ENCODE measurements at regions not wholly inside any gene's neighbourhood (a gene's known extent, or its start where the extent isn't known, plus 50 kb on each side); places are given as distances from the start of the nearest gene placed in this dataset.

DNA sequence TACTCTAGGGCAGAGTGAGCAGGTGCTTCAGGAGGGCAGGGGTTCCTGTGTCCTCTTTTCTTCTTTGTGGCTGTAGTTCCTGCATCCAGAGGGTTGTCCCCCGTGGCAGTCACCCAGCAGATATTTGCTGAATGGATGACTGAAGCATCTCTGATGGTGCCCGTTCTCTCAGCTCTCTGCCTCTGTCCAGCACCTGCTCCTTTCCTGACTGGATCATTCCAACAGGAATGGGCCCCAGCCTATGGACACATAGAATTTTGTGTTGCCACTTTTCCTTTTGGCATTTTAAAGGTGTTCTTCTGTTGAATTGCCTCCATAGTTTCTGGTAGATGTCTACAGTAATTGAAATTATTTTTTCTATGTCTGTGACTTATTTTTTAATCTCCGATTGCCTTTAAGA, 372.5 kb upstream of the C1orf174 start:
- Mint-ChIP-seq H3K4me1 (ENCODE audit: low read depth) (no peaks in the 10 kb centered on the region), H3K27ac (no peak overlapping the region), H3K9me3 (peaks cover 9% of the 10 kb centered on the region), H3K4me3 (no peak overlapping the region), H3K27me3 (peaks cover 20% of the 10 kb centered on the region), H3K36me3 (ENCODE audit: low read depth) (no peaks in the 10 kb centered on the region)

- peaks cover 24% of the 10 kb centered on the region for H3K27me3 Mint-ChIP-seq
- H3K9me3 Mint-ChIP-seq: peaks cover 9% of the 10 kb centered on the region
- no peak overlapping the region for H3K27ac Mint-ChIP-seq
- no peaks in the 10 kb centered on the region for H3K36me3 Mint-ChIP-seq (ENCODE audit: low read depth)
- no peak overlapping the region for H3K4me3 Mint-ChIP-seq
- no peaks in the 10 kb centered on the region for H3K4me1 Mint-ChIP-seq (ENCODE audit: low read depth)
Measured at GRCh38 chr1:4273243-4273642, 373.2 kb upstream of the C1orf174 start.

DNA sequence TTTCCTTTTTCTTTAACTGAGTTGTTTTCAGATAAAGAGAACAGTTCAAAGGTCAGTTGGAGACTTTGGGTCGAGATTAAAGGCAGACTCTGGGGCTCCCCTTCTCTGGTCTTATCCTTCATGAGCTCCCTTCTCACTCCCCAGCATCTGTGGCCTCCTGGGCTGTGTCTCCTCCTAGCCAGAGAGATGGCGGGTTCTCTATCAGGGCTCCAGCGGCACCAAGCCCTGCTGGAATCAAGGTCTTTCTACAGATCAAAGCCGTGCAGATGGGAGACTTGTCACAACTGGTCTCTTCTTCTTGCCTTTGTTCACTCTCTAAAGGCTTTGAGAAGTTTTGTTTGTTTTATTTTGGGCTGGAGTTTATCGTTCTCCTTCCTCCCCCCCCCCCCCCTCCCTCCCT, 373.7 kb upstream of the C1orf174 start:
- H3K27me3 Mint-ChIP-seq: peaks cover 25% of the 10 kb centered on the region
- H3K4me1 Mint-ChIP-seq (ENCODE audit: low read depth): no peaks in the 10 kb centered on the region
- no peak overlapping the region for H3K27ac Mint-ChIP-seq
- no peak overlapping the region for H3K4me3 Mint-ChIP-seq
- no peaks in the 10 kb centered on the region for H3K36me3 Mint-ChIP-seq (ENCODE audit: low read depth)
- H3K9me3 Mint-ChIP-seq: peaks cover 9% of the 10 kb centered on the region

- H3K9me3 Mint-ChIP-seq: peaks cover 9% of the 10 kb centered on the region
- no peak overlapping the region for H3K27ac Mint-ChIP-seq
- no peaks in the 10 kb centered on the region for H3K36me3 Mint-ChIP-seq (ENCODE audit: low read depth)
- no peaks in the 10 kb centered on the region for H3K4me1 Mint-ChIP-seq (ENCODE audit: low read depth)
- peaks cover 25% of the 10 kb centered on the region for H3K27me3 Mint-ChIP-seq
- H3K4me3 Mint-ChIP-seq: no peak overlapping the region
Measured at GRCh38 chr1:4275083-4275482, 375.0 kb upstream of the C1orf174 start.

- peaks cover 21% of the 10 kb centered on the region for H3K27me3 Mint-ChIP-seq
- H3K27ac Mint-ChIP-seq: no peak overlapping the region
- H3K4me3 Mint-ChIP-seq: no peak overlapping the region
- no peaks in the 10 kb centered on the region for H3K36me3 Mint-ChIP-seq (ENCODE audit: low read depth)
- H3K4me1 Mint-ChIP-seq (ENCODE audit: low read depth): no peaks in the 10 kb centered on the region
- H3K9me3 Mint-ChIP-seq: peaks cover 9% of the 10 kb centered on the region
Measured at GRCh38 chr1:4276238-4276637, 376.2 kb upstream of the C1orf174 start.

DNA sequence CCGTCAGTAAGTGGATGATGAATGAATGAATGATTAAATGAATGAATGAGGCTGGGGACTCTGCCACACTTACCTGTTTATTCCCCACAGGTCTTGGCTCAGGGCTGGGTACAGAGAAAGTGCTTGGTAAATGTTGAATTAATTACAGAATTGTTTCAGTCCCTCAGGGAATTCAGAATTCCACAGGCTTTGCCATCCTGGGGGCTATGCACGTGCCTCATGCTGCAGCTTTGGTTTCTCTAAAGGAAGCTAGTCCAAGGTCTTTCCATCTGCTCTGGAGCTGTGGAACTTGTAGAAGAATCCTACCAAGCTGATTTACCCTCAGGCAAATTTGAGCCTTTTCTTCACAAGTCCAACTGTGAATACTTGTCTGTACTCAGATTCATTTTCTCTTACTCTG, 376.8 kb upstream of the AJAP1 start:
- no peaks in the 10 kb centered on the region for H3K4me1 Mint-ChIP-seq (ENCODE audit: low read depth)
- no peak overlapping the region for H3K27ac Mint-ChIP-seq
- no peak overlapping the region for H3K4me3 Mint-ChIP-seq
- no peaks in the 10 kb centered on the region for H3K36me3 Mint-ChIP-seq (ENCODE audit: low read depth)
- peaks cover 21% of the 10 kb centered on the region for H3K27me3 Mint-ChIP-seq
- peaks cover 9% of the 10 kb centered on the region for H3K9me3 Mint-ChIP-seq

GRCh38 chr1:4284976-4285375, 369.4 kb upstream of the AJAP1 start:
- Mint-ChIP-seq H3K4me1 (ENCODE audit: low read depth) (no peaks in the 10 kb centered on the region), H3K27me3 (peaks cover 16% of the 10 kb centered on the region), H3K36me3 (ENCODE audit: low read depth) (no peaks in the 10 kb centered on the region), H3K27ac (no peak overlapping the region), H3K4me3 (no peak overlapping the region), H3K9me3 (peaks cover 11% of the 10 kb centered on the region)

- H3K27me3 Mint-ChIP-seq: peaks cover 33% of the 10 kb centered on the region
Measured at GRCh38 chr1:4292861-4293260, 361.5 kb upstream of the AJAP1 start.

DNA sequence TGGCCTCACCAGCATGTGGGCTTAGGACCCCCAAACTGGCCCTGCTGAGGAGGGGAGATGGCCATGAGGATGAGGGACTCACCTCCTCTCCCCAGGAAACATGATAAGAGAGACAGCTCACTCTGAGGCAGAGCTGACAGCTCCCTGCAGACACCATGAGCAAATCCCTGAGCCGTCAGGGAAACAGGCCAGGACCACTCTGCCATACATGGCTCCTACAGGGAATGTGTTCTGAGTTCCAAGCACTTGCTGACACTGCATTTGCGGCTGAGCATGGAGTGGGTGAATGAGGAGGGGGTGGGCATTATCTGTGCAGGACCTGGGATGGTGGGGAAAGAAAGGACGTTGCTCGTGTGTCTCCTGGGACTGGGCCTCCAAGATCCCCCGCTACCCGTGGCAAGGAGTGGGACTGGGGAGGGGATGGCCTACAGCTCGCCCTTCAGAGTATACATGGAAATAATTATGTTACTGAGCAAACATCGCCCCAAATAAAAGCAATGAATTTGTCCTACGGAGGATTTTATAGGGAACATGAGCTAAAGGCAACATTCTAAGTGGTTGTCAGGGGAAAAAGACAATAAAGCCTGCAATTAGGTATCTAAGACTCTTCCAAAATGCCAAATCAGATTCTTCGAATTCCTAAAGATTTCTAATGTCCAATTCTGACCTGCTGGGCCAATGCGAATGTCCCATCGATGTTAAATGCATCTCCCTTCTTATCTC, 355.9 kb upstream of the AJAP1 start:
- H3K4me3 Mint-ChIP-seq: no peak overlapping the region
- H3K27me3 Mint-ChIP-seq: peaks cover 3% of the 10 kb centered on the region
- no peaks in the 10 kb centered on the region for H3K36me3 Mint-ChIP-seq (ENCODE audit: low read depth)
- peaks cover 8% of the 10 kb centered on the region for H3K9me3 Mint-ChIP-seq
- no peak overlapping the region for H3K27ac Mint-ChIP-seq
- H3K4me1 Mint-ChIP-seq (ENCODE audit: low read depth): no peaks in the 10 kb centered on the region

More at GRCh38 chr1:4292861-4293260, 361.5 kb upstream of the AJAP1 start:
- H3K27ac Mint-ChIP-seq: no peak overlapping the region
- H3K4me3 Mint-ChIP-seq: no peak overlapping the region
- H3K9me3 Mint-ChIP-seq: peaks cover 18% of the 10 kb centered on the region
- H3K36me3 Mint-ChIP-seq (ENCODE audit: low read depth): no peaks in the 10 kb centered on the region
- no peaks in the 10 kb centered on the region for H3K4me1 Mint-ChIP-seq (ENCODE audit: low read depth)

DNA sequence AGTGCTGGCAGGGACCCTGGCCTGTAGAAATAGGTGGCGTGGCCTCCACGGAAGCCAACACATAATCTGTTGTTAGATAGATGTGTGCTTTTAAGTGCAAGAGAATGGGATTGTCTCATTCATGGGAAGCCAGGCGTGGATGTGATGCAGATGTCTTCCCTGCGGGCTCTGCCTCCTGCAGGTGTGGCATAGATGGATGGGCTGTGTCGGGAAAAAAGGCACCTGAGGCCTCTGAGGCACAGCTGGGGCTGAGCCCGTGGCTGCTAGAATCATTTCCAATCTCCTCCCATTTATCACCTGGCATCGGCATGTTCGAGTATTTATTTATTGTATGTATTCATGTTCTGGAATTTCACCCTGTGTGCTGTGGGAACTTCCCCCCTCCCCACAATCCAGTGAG, 353.4 kb upstream of the AJAP1 start:
- Mint-ChIP-seq H3K27ac (no peak overlapping the region), H3K9me3 (peaks cover 10% of the 10 kb centered on the region), H3K4me1 (ENCODE audit: low read depth) (no peaks in the 10 kb centered on the region), H3K4me3 (no peak overlapping the region), H3K27me3 (no peaks in the 10 kb centered on the region), H3K36me3 (ENCODE audit: low read depth) (no peaks in the 10 kb centered on the region)

DNA sequence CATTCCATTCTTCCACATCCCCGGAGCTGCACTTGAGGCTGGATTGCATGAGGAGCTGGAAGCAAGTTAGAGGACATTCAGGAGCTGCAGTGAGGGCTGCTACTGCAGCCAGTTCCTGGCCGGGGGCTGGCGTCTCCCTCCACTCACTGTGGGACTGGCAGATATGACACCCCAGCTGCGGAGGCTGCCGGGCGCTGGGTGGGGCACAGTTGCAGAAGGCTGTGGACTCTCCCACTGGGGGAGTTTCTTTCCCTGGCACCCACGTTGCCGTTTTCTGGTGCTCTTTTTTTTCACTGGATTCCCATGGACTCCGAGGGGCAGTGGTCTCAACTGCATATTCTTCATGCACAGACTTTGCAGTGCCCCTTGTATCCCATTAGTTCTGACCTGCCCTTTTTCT, 351.1 kb upstream of the AJAP1 start:
- H3K27me3 Mint-ChIP-seq: peaks cover 3% of the 10 kb centered on the region
- H3K9me3 Mint-ChIP-seq: peaks cover 4% of the 10 kb centered on the region
- no peaks in the 10 kb centered on the region for H3K36me3 Mint-ChIP-seq (ENCODE audit: low read depth)
- H3K27ac Mint-ChIP-seq: no peak overlapping the region
- H3K4me1 Mint-ChIP-seq (ENCODE audit: low read depth): no peaks in the 10 kb centered on the region
- H3K4me3 Mint-ChIP-seq: no peak overlapping the region

DNA sequence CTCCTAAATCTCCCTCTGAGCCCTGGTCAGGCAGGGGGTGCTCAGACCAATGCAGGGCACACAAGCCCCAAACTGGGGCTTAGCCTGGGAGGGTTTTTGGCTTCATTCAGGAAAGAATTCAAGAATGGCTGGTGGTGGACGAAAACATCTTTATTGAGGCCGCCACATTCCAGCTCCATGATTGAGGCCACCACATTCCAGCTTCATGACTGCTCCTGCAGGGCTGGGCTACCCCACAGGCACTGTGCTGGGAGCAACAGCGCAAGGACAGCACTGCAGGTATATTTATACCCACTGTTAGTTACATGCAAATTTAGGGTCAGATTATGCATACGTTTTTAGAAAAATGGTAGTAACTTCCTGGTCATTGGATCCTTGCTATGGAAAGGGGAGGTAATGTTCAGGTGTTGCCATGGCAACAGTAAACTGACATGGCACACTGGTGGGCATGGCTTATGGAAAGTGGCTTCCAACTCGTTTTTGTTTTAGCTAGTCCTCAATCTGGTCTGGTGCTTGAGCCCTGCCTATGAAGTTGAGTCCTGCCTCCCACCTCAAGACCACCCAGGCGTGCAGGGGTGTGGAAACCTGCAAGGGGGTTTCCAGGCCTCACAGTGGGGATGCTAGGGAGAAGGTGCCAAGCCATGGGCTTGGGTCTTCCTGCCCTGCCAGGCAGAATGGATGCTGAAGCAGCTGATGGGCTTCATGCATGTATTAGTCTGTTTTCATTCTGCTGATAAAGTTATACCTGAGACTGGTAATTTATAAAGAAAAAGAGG, 348.7 kb upstream of the AJAP1 start:
- Mint-ChIP-seq H3K9me3 (peaks cover 4% of the 10 kb centered on the region), H3K4me1 (ENCODE audit: low read depth) (no peaks in the 10 kb centered on the region), H3K27me3 (peaks cover 3% of the 10 kb centered on the region), H3K36me3 (ENCODE audit: low read depth) (no peaks in the 10 kb centered on the region), H3K27ac (no peak overlapping the region), H3K4me3 (no peak overlapping the region)

DNA sequence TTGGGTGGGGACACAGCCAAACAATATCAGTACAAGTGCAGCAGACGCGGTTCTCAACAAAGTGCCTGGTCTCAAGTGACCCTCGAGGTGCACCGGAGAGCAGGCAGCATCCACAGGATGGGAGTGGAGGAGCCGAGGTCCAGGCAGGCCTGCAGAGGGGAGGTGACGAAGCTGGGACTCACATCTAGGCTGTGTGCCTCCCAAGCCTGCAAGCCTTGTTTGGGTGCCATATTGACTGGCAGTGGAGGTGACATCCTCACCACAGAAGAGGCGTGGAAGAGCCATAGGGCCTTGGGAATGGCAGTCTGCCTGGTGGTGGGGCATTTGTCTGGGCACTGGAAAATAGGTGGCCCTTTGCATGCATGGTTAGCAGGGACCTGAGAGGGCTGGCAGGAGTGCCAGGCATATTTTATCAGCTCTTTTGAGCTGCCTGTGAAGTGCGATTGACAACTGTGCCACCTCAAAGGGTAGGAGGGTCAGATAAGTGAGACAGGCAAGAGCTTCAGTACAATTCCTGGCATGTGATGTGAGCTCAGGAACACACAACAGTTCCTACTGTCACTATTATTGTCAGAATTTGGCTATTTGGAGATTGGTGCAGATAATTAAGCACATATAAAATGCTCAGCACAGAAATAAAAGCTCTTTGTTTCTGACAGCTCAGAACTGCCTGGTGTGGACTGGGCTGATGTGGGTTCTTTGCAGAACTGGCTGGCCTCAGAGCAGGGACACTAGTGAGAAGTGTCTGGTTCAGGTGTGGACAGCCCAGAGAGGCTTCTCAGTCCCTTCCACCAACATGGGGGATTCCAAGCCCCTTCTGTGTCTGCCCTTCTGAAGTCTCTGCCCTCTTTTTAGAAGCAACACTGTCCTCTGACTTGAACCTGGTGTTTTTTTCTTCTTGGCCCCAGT, 347.6 kb upstream of the AJAP1 start:
- no peaks in the 10 kb centered on the region for H3K36me3 Mint-ChIP-seq (ENCODE audit: low read depth)
- H3K4me3 Mint-ChIP-seq: no peak overlapping the region
- peaks cover 3% of the 10 kb centered on the region for H3K27me3 Mint-ChIP-seq
- H3K27ac Mint-ChIP-seq: no peak overlapping the region
- peaks cover 4% of the 10 kb centered on the region for H3K9me3 Mint-ChIP-seq
- no peaks in the 10 kb centered on the region for H3K4me1 Mint-ChIP-seq (ENCODE audit: low read depth)

DNA sequence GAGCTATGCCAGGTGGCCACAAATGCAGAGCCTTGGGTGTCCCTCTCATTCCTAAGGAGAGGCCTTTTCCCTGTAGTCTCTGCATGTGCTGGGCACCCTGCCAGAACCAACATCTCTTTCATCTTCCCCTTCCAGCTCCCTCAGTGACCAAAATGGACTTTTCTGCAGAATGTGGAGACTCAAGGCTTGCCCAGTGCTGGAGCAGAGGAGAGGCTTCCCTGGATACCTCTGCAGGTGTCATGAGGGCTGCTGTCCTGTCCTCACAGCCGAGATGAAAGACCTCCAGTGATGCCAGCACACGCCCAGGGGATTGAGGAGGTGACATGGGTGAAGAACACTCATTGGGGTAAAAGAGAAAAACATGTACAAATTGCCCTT, 347.0 kb upstream of the AJAP1 start:
- Mint-ChIP-seq H3K9me3 (peaks cover 4% of the 10 kb centered on the region), H3K4me3 (no peak overlapping the region), H3K4me1 (ENCODE audit: low read depth) (no peaks in the 10 kb centered on the region), H3K36me3 (ENCODE audit: low read depth) (no peaks in the 10 kb centered on the region), H3K27me3 (peaks cover 3% of the 10 kb centered on the region), H3K27ac (no peak overlapping the region)
